GM12878 (cell line): ENCODE measurements at regions not wholly inside any gene's neighbourhood (a gene's known extent, or its start where the extent isn't known, plus 50 kb on each side); places are given as distances from the start of the nearest gene placed in this dataset.

Experiments used
- ATAC-seq: fragments of 200-7000 bp; cut with Tn5 transposase; 3 replicates; pipeline ENCODE4 v1.9.1; 2020; ENCODE audit warnings: mild to moderate bottlenecking, moderate library complexity
- BruUV-seq: library from RNA; stranded (reverse); fragments of 400-500 nt; replicated peaks from 2 replicates; lab custom pipeline; 2021; lab: Mats Ljungman, UMichigan
- CTCF ChIA-PET: fragments of 300-600 bp; sonication (Branson Sonifier 250); formaldehyde crosslinking; extraction: SDS; loops from one replicate; lab custom pipeline; 2021; ENCODE audit warnings: inconsistent platforms; lab: Yijun Ruan, JAX
- POLR2A ChIA-PET: fragments of 350-600 bp; formaldehyde crosslinking; extraction: SDS; loops from one replicate; lab custom pipeline; 2021; ENCODE audit warnings: inconsistent platforms; lab: Charles Lee
- RAD21 ChIA-PET: fragments of 300-600 bp; sonication (Branson Sonifier 250); formaldehyde crosslinking; loops from one replicate; lab custom pipeline; 2023; ENCODE audit warnings: antibody characterized with exemption; ENCODE audit not compliant: unreplicated experiment; lab: Charles Lee
- SMC1A ChIA-PET: fragments of 300-600 bp; sonication (Branson Sonifier 250); formaldehyde crosslinking; loops from one replicate; lab custom pipeline; 2023; ENCODE audit not compliant: unreplicated experiment, uncharacterized antibody; lab: Charles Lee
- DNase-seq: peaks from one replicate; pipeline ENCODE4 v3.0.0-alpha.2; 2011; ENCODE audit warnings: low read depth, low spot score
- FAIRE-seq: peaks from 3 replicates; lab custom pipeline; 2011; peaks lifted over from hg19 to GRCh38; lab: Jason Lieb, UNC
- H2AFZ ChIP-seq: 2 replicates; pipeline ENCODE4 v1.6.0; 2011; ENCODE audit warnings: low read depth, low read length, control low read depth; ENCODE audit not compliant: control insufficient read depth
- H3K27ac ChIP-seq: 2 replicates; pipeline ENCODE4 v1.5.1; 2011; ENCODE audit warnings: control low read depth; ENCODE audit not compliant: control insufficient read depth, insufficient read depth
- H3K27me3 ChIP-seq, 2 experiments: replicated peaks in 1 of 2; 2 replicates each; pipeline versions ENCODE4 v1.6.0 to v1.6.1; 2011; ENCODE audit warnings: low read length in 1 of 2; ENCODE audit not compliant: control insufficient read depth in 2 of 2, insufficient read depth in 2 of 2
- H3K36me3 ChIP-seq, 2 experiments: 2 replicates each; pipeline ENCODE4 v1.5.1; 2011; ENCODE audit warnings: low read length in 1 of 2; ENCODE audit not compliant: control insufficient read depth in 2 of 2, insufficient read depth in 2 of 2
- H3K4me1 ChIP-seq: 2 replicates; pipeline ENCODE4 v1.6.1; 2011; ENCODE audit warnings: mild to moderate bottlenecking, low read length, moderate library complexity, mixed read lengths; ENCODE audit not compliant: control insufficient read depth, insufficient read depth
- H3K4me2 ChIP-seq: 2 replicates; pipeline ENCODE4 v1.6.0; 2011; ENCODE audit warnings: control low read depth; ENCODE audit not compliant: control insufficient read depth, insufficient read depth
- H3K4me3 ChIP-seq: fragments of 200-600 bp; sonication (generic); 2 replicates; pipeline ENCODE4 v1.5.1; 2016
- H3K79me2 ChIP-seq: 2 replicates; pipeline ENCODE4 v1.6.0; 2011; ENCODE audit warnings: low read length; ENCODE audit not compliant: control insufficient read depth, insufficient read depth
- H3K9ac ChIP-seq: 2 replicates; pipeline ENCODE4 v1.8.0; 2011; ENCODE audit warnings: low read length, control low read depth, mixed read lengths; ENCODE audit not compliant: control insufficient read depth, insufficient read depth
- H3K9me3 ChIP-seq: replicated peaks from 3 replicates; pipeline ENCODE4 v1.5.1; 2011; ENCODE audit warnings: mild to moderate bottlenecking, low read length; ENCODE audit not compliant: control insufficient read depth, insufficient read depth
- H4K20me1 ChIP-seq: 2 replicates; pipeline ENCODE4 v1.6.0; 2011; ENCODE audit not compliant: control insufficient read depth, insufficient read depth
- IKZF2 ChIP-seq, 2 experiments: fragments of 450-650 bp; IDR thresholded peaks; 2 replicates each; pipeline ENCODE4 v1.6.1; 2017; ENCODE audit warnings: mild to moderate bottlenecking in 2 of 2, moderate library complexity in 2 of 2
- SPI1 ChIP-seq: IDR thresholded peaks from 2 replicates; pipeline ENCODE4 v1.6.1; 2011; ENCODE audit warnings: low read depth, mild to moderate bottlenecking, low read length, moderate library complexity, borderline replicate concordance; ENCODE audit not compliant: insufficient read depth
- TCF3 ChIP-seq: IDR thresholded peaks from 2 replicates; pipeline ENCODE4 v1.6.1; 2012; ENCODE audit warnings: low read depth, mild to moderate bottlenecking, low read length, borderline replicate concordance; ENCODE audit not compliant: insufficient read depth
- WGBS: methylation state at CpG from one replicate; pipeline ENCODE4 v1.1.6; 2016; ENCODE audit warnings: low lambda C conversion rate; ENCODE audit not compliant: insufficient replicate concordance, insufficient coverage; ENCODE audit errors: missing lambda C conversion rate; 5-methylcytosine and 5-hydroxymethylcytosine counted together
- in situ Hi-C: fragments of 300-500 bp; cut with MboI; formaldehyde crosslinking; loops from 9 replicates; pipeline ENCODE4 v1.14.3; 2018; ENCODE audit warnings: mixed read lengths
- intact Hi-C: fragments of 100-400 bp; cut with micrococcal nuclease; formaldehyde crosslinking; loops from one replicate; pipeline ENCODE4 v1.14.2; 2022; ENCODE audit not compliant: unreplicated experiment
- TF ChIP-seq, protein P1 (sequence below): IDR thresholded peaks from 2 replicates; pipeline ENCODE4 v1.6.1; 2011; ENCODE audit warnings: low read depth, mild to moderate bottlenecking, low read length, moderate library complexity, borderline replicate concordance; ENCODE audit errors: extremely low read depth
- TF ChIP-seq, protein P2 (sequence below): fragments of 450-650 bp; IDR thresholded peaks from 2 replicates; pipeline ENCODE4 v1.6.1; 2014; ENCODE audit warnings: mild to moderate bottlenecking

DNA sequence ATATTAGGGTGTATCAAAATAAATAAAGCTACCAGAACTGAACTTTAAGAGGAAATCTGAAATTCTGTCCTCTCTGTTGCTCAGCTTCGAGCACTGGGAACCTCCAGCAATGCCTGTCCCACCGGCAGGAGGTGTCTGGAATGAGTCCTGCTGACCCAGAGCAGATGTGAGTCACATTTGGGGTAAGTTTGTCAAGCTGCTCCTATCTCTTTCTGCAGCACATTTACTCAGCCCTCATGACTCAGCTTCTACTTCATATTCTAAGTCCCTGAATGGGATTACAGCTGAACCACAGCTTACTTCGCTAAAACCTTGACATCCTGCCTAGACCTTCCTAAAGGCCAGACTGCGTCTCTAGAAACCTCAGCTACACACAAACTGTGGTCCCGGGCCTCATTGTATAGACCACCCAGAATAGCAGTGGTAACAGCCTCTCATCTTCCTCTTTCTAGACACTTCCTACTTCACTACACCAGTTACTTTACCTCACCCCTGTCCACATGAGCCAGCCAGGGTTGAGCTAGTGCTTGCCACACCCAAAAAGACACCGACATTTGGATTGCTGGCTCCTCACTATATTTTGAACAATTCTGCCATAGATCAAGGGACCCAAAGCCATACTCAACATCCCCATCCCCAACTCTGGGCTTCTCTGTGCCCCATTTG, 109.6 kb upstream of the TMCO5A start:
- no peak for DNase-seq
- no peaks in the 10 kb centered on the region for H3K79me2 ChIP-seq
- ChIA-PET CTCF (interaction anchor here (0.8 to 1.6 kb wide), 4 partner anchors 9 to 60 kb away, joined by 3 to 4 read pairs (median 3); no protein-coding TSS in a partner anchor), SMC1A (interaction anchor here (0.6 to 1.2 kb wide), 3 partner anchors 11 to 952 kb away, joined by 3 to 8 read pairs (median 3); no protein-coding TSS in a partner anchor), POLR2A (interaction anchor here (0.6 to 1.1 kb wide), 2 partner anchors 11 to 46 kb away, joined by 4 read pairs; no protein-coding TSS in a partner anchor), RAD21 (interaction anchor here (0.6 kb wide), 1 partner anchor 868 kb away, joined by 3 read pairs; no protein-coding TSS in a partner anchor)
- no peak overlapping the region for H3K4me2 ChIP-seq
- intact Hi-C loops: no loop called here
- in situ Hi-C loops: no loop called here
- H3K36me3 ChIP-seq: no peaks in the 10 kb centered on the region
- H3K27ac ChIP-seq: no peak overlapping the region
- BruUV-seq: no TSS peak
- FAIRE-seq: no peak
- WGBS: 15% methylated on average over 6 of the region's 6 CpGs
- H4K20me1 ChIP-seq: no peaks in the 10 kb centered on the region
- no peak overlapping the region for H3K4me3 ChIP-seq
- H3K4me1 ChIP-seq: no peaks in the 10 kb centered on the region
- H3K9ac ChIP-seq: no peak overlapping the region
- no peaks in the 10 kb centered on the region for H3K27me3 ChIP-seq
- H3K9me3 ChIP-seq: no peaks in the 10 kb centered on the region
- ATAC-seq: peak; percentile 43
- no peak overlapping the region for H2AFZ ChIP-seq
- TF ChIP-seq TCF3: no peak
- TF ChIP-seq, protein P1, sequence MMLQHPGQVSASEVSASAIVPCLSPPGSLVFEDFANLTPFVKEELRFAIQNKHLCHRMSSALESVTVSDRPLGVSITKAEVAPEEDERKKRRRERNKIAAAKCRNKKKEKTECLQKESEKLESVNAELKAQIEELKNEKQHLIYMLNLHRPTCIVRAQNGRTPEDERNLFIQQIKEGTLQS: no peak
- no peak for TF ChIP-seq IKZF2 (IDR thresholded peaks at IDR 0.05)
- no peak for TF ChIP-seq SPI1
- TF ChIP-seq, protein P2, sequence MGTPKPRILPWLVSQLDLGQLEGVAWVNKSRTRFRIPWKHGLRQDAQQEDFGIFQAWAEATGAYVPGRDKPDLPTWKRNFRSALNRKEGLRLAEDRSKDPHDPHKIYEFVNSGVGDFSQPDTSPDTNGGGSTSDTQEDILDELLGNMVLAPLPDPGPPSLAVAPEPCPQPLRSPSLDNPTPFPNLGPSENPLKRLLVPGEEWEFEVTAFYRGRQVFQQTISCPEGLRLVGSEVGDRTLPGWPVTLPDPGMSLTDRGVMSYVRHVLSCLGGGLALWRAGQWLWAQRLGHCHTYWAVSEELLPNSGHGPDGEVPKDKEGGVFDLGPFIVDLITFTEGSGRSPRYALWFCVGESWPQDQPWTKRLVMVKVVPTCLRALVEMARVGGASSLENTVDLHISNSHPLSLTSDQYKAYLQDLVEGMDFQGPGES: no peak
